ENCODE measurements at regions not wholly inside any gene's neighbourhood (a gene's known extent, or its start where the extent isn't known, plus 50 kb on each side); places are given as distances from the start of the nearest gene placed in this dataset.

DNA sequence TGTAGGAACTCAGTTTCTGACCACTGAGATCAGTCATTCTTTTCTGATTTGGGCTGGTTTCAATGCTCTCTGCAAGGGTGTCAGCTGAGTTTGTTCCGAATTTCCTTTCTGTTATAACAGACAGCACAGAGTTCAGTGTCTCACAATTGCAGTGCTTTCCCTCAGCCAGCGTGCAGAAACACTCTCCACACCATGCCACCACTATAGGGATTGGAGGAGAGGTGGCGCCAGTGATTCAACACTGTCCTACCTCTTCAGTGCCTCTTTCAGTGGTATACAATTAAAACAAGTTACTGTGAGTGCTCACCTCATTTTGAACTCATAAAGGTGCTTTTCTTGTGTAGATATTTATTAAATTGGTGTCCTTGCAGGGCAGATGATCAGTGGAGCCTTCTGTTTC lies 413.2 kb upstream of the CXorf51B start (continued):
- TF ChIP-seq, protein P1, sequence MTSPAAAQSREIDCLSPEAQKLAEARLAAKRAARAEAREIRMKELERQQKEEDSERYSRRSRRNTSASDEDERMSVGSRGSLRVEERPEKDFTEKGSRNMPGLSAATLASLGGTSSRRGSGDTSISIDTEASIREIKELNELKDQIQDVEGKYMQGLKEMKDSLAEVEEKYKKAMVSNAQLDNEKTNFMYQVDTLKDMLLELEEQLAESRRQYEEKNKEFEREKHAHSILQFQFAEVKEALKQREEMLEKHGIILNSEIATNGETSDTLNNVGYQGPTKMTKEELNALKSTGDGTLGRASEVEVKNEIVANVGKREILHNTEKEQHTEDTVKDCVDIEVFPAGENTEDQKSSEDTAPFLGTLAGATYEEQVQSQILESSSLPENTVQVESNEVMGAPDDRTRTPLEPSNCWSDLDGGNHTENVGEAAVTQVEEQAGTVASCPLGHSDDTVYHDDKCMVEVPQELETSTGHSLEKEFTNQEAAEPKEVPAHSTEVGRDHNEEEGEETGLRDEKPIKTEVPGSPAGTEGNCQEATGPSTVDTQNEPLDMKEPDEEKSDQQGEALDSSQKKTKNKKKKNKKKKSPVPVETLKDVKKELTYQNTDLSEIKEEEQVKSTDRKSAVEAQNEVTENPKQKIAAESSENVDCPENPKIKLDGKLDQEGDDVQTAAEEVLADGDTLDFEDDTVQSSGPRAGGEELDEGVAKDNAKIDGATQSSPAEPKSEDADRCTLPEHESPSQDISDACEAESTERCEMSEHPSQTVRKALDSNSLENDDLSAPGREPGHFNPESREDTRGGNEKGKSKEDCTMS (CRISPR knock-in tag; conservative IDR thresholded peaks at IDR 0.05) = no peak
- TF ChIP-seq, protein P2, sequence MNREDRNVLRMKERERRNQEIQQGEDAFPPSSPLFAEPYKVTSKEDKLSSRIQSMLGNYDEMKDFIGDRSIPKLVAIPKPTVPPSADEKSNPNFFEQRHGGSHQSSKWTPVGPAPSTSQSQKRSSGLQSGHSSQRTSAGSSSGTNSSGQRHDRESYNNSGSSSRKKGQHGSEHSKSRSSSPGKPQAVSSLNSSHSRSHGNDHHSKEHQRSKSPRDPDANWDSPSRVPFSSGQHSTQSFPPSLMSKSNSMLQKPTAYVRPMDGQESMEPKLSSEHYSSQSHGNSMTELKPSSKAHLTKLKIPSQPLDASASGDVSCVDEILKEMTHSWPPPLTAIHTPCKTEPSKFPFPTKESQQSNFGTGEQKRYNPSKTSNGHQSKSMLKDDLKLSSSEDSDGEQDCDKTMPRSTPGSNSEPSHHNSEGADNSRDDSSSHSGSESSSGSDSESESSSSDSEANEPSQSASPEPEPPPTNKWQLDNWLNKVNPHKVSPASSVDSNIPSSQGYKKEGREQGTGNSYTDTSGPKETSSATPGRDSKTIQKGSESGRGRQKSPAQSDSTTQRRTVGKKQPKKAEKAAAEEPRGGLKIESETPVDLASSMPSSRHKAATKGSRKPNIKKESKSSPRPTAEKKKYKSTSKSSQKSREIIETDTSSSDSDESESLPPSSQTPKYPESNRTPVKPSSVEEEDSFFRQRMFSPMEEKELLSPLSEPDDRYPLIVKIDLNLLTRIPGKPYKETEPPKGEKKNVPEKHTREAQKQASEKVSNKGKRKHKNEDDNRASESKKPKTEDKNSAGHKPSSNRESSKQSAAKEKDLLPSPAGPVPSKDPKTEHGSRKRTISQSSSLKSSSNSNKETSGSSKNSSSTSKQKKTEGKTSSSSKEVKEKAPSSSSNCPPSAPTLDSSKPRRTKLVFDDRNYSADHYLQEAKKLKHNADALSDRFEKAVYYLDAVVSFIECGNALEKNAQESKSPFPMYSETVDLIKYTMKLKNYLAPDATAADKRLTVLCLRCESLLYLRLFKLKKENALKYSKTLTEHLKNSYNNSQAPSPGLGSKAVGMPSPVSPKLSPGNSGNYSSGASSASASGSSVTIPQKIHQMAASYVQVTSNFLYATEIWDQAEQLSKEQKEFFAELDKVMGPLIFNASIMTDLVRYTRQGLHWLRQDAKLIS (CRISPR knock-in tag; IDR thresholded peaks at IDR 0.05) = no peak
- TF ChIP-seq ZBTB3 (CRISPR knock-in tag; IDR thresholded peaks at IDR 0.05; ENCODE audit: borderline replicate concordance, low read depth) = no peak

DNA sequence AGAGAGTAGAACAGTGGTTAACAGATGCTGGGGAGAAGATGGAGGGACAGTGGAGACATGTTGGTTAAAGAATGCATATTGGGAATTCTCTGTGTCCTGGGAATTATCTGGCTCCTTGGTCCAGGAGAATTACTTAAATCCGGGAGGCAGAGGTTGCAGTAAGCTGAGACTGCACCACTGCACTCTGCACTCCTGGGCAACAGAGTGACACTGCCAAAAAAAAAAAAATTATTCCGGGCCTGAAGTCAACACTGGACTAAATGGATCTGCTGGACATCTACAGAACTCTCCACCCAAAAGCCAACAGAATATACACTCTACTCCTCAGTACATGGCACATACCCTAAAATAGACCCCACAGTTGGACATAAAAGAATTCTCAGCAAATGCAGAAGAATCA lies 400.0 kb upstream of the CXorf51B start:
- BruUV-seq (replicated peaks) = no TSS peak
- no peaks in the 10 kb centered on the region for H3K4me1 ChIP-seq (ENCODE audit: insufficient read depth, low read length)
- no peaks in the 10 kb centered on the region for H3K36me3 ChIP-seq (replicated peaks in 1 of 2; ENCODE audit: control insufficient read depth in 1 of 2, insufficient read depth in 2 of 2, low read length in 2 of 2)
- ATAC-seq (no peak), FAIRE-seq (no peak), DNase-seq (ENCODE audit: low spot score) (no peak)
- intact Hi-C loops (cut with micrococcal nuclease; ENCODE audit: unreplicated experiment) = no loop called here
- WGBS (ENCODE audit: low lambda C conversion rate) = 0% methylated on average over 1 of the region's 2 CpGs
- POLR2A ChIA-PET = no interaction called here
- no peaks in the 10 kb centered on the region for H3K27me3 ChIP-seq (ENCODE audit: control insufficient read depth in 1 of 2, insufficient read depth in 2 of 2, low read length in 2 of 2)
- H3K4me2 ChIP-seq (ENCODE audit: low read depth, low read length) = no peak overlapping the region
- no peaks in the 10 kb centered on the region for H3K79me2 ChIP-seq (ENCODE audit: insufficient read depth, low read length)
- in situ Hi-C loops (cut with HindIII; ENCODE audit: extremely low pct_ligation_motif_present, low pct_unique_long_range_greater_than_20kb) = no loop called here
- H2AFZ ChIP-seq (ENCODE audit: low read length) = no peak overlapping the region
- peaks cover 57% of the 10 kb centered on the region for H3K9me3 ChIP-seq (ENCODE audit: low read length)
- TF ChIP-seq ZNF746 (CRISPR knock-in tag; IDR thresholded peaks at IDR 0.05) = no peak
- TF ChIP-seq RNF2 (conservative IDR thresholded peaks at IDR 0.05; ENCODE audit: low read depth) = no peak
- no peak for TF ChIP-seq SKI (IDR thresholded peaks at IDR 0.05; ENCODE audit: partially characterized antibody)
- no peak for TF ChIP-seq SOX6 (IDR thresholded peaks at IDR 0.05)
- TF ChIP-seq SOX6 (CRISPR knock-in tag; IDR thresholded peaks at IDR 0.05) = no peak
- no peak for TF ChIP-seq KDM4B (CRISPR knock-in tag; IDR thresholded peaks at IDR 0.05)
- TF ChIP-seq IRX3 (CRISPR knock-in tag; IDR thresholded peaks at IDR 0.05; ENCODE audit: borderline replicate concordance, low read depth) = no peak
- no peak overlapping the region for H3K4me3 ChIP-seq (replicated peaks in 1 of 3; ENCODE audit: insufficient read depth in 1 of 3, low read depth in 2 of 3, low read length in 3 of 3)
- CTCF ChIA-PET (ENCODE audit: low intra/inter-chr PET ratio, low total read pairs) = no interaction called here
- no peak overlapping the region for H3K27ac ChIP-seq (ENCODE audit: extremely low read length, insufficient read depth, low read length)
- H4K20me1 ChIP-seq (ENCODE audit: insufficient read depth, low read length) = no peaks in the 10 kb centered on the region
- H3K9ac ChIP-seq (ENCODE audit: insufficient read depth, low read depth, low read length) = no peak overlapping the region

Data from HepG2 (cell line).